ENCODE measurements at regions not wholly inside any gene's neighbourhood (a gene's known extent, or its start where the extent isn't known, plus 50 kb on each side); places are given as distances from the start of the nearest gene placed in this dataset.
A peak's percentile ranks its signal among the peaks of the same experiment; 100 is the strongest.

DNA sequence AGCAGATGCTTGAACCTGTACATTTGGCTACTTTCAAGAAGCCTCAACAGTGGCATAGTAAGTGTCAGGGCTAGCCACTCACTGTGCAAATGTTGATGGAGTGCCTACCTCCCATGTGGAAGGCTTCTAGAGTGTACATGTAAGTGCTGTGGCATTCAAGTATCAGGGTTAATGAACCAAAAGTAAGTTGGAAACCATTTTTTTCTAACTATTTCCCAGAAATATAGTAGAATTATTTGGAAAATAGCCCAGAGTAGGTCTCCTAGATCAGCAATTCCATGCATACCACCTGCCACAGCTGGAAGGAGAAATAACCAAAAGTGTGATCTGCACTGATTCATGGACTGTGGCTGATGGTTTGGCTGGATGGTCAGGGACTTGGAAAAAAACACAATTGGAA lies 53.3 kb downstream of the FOXD1 start:
- CTCF ChIA-PET: no interaction called here
- H3F3A ChIP-seq (replicated peaks; ENCODE audit: insufficient read depth): peaks cover 21% of the 10 kb centered on the region
- H4K20me1 ChIP-seq (ENCODE audit: insufficient read depth): no peaks in the 10 kb centered on the region
- H2AFZ ChIP-seq (ENCODE audit: low read depth): no peak overlapping the region
- POLR2A ChIA-PET: no interaction called here
- no peaks in the 10 kb centered on the region for H3K36me3 ChIP-seq (replicated peaks in 1 of 2; ENCODE audit: control insufficient read depth in 1 of 2, insufficient read depth in 2 of 2, low read length in 1 of 2)
- no peaks in the 10 kb centered on the region for H3K27me3 ChIP-seq (ENCODE audit: insufficient read depth)
- H3K4me1 ChIP-seq (ENCODE audit: control insufficient read depth in 1 of 2, insufficient read depth in 2 of 2, low read depth in 1 of 2, low read length in 1 of 2): peaks cover 0 to 19% of the 10 kb centered on the region in 2 experiments; a peak in 3 of 4 replicates
- H3K9me3 ChIP-seq: no peaks in the 10 kb centered on the region
- H3K4me2 ChIP-seq: no peak overlapping the region
- 0 out of 2 replicates have a peak, but pooled peaks have one; percentile 10 for TF ChIP-seq TCF12 (IDR thresholded peaks at IDR 0.05)
- TF ChIP-seq, protein P1, sequence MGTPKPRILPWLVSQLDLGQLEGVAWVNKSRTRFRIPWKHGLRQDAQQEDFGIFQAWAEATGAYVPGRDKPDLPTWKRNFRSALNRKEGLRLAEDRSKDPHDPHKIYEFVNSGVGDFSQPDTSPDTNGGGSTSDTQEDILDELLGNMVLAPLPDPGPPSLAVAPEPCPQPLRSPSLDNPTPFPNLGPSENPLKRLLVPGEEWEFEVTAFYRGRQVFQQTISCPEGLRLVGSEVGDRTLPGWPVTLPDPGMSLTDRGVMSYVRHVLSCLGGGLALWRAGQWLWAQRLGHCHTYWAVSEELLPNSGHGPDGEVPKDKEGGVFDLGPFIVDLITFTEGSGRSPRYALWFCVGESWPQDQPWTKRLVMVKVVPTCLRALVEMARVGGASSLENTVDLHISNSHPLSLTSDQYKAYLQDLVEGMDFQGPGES (IDR thresholded peaks at IDR 0.05; ENCODE audit: low read depth, low read length): no peak
- no peak overlapping the region for H3K4me3 ChIP-seq (ENCODE audit: low read depth in 2 of 2, low read length in 1 of 2)
- no peaks in the 10 kb centered on the region; the same call in 1 of the 2 replicates for H3K79me2 ChIP-seq (ENCODE audit: insufficient read depth)
- H3K9me2 ChIP-seq: no peaks in the 10 kb centered on the region
- no peak for DNase-seq
- H3K27ac ChIP-seq (ENCODE audit: low read depth in 2 of 2, low read length in 1 of 2): no peak overlapping the region
- no peak overlapping the region for H3K9ac ChIP-seq

DNA sequence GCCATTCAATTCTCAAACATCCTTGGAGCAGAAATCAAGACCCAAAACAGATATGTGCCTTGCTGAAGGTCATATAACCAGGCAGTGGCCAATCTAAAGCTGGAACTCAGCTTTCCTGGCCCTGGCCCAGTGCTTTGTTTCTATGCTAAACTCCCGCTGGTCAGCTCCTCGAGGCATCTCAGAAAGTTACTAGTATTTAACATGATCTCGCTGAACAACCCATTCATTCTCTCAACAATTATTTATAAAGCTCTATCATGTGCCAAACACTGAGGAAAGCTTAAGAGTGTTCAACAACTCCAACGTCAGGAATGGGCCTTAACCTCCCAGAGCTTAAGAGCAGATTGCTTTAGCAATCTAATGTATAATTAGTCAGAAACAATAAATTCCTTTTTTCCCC lies 54.0 kb downstream of the FOXD1 start:
- DNase-seq: no peak
- 59% methylated on average over 4 of the region's 4 CpGs for WGBS (ENCODE audit: low lambda C conversion rate)
- POLR2A ChIA-PET: no interaction called here
- Histone ChIP-seq H3K36me3 (replicated peaks in 1 of 2; ENCODE audit: control insufficient read depth in 1 of 2, insufficient read depth in 2 of 2, low read length in 1 of 2) (no peaks in the 10 kb centered on the region), H3K9me3 (no peaks in the 10 kb centered on the region), H3K27ac (ENCODE audit: low read depth in 2 of 2, low read length in 1 of 2) (no peak overlapping the region), H3K9me2 (no peaks in the 10 kb centered on the region), H4K20me1 (ENCODE audit: insufficient read depth) (no peaks in the 10 kb centered on the region), H3K4me1 (ENCODE audit: control insufficient read depth in 1 of 2, insufficient read depth in 2 of 2, low read depth in 1 of 2, low read length in 1 of 2) (peaks cover 0 to 16% of the 10 kb centered on the region in 2 experiments; a peak in 3 of 4 replicates), H3K79me2 (ENCODE audit: insufficient read depth) (no peaks in the 10 kb centered on the region; the same call in 1 of the 2 replicates), H3K4me3 (ENCODE audit: low read depth in 2 of 2, low read length in 1 of 2) (no peak overlapping the region), H3K27me3 (ENCODE audit: insufficient read depth) (no peaks in the 10 kb centered on the region), H2AFZ (ENCODE audit: low read depth) (no peak overlapping the region), H3F3A (replicated peaks; ENCODE audit: insufficient read depth) (peaks cover 15% of the 10 kb centered on the region), H3K9ac (no peak overlapping the region), H3K4me2 (no peak overlapping the region)
- no peak for TF ChIP-seq RAD21 (IDR thresholded peaks at IDR 0.05; ENCODE audit: low read length)
- TF ChIP-seq, protein P2, sequence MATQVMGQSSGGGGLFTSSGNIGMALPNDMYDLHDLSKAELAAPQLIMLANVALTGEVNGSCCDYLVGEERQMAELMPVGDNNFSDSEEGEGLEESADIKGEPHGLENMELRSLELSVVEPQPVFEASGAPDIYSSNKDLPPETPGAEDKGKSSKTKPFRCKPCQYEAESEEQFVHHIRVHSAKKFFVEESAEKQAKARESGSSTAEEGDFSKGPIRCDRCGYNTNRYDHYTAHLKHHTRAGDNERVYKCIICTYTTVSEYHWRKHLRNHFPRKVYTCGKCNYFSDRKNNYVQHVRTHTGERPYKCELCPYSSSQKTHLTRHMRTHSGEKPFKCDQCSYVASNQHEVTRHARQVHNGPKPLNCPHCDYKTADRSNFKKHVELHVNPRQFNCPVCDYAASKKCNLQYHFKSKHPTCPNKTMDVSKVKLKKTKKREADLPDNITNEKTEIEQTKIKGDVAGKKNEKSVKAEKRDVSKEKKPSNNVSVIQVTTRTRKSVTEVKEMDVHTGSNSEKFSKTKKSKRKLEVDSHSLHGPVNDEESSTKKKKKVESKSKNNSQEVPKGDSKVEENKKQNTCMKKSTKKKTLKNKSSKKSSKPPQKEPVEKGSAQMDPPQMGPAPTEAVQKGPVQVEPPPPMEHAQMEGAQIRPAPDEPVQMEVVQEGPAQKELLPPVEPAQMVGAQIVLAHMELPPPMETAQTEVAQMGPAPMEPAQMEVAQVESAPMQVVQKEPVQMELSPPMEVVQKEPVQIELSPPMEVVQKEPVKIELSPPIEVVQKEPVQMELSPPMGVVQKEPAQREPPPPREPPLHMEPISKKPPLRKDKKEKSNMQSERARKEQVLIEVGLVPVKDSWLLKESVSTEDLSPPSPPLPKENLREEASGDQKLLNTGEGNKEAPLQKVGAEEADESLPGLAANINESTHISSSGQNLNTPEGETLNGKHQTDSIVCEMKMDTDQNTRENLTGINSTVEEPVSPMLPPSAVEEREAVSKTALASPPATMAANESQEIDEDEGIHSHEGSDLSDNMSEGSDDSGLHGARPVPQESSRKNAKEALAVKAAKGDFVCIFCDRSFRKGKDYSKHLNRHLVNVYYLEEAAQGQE (IDR thresholded peaks at IDR 0.05; ENCODE audit: low read depth, low read length): peak; percentile 82; the same call in 1 of the 2 replicates
- CTCF ChIA-PET: no interaction called here
